Cardiac septum (tissue), 1 donor: ENCODE measurements at regions not wholly inside any gene's neighbourhood (a gene's known extent, or its start where the extent isn't known, plus 50 kb on each side); places are given as distances from the start of the nearest gene placed in this dataset.

Experiments used
- DNase-seq: peaks from one replicate; pipeline ENCODE4 v3.0.0-alpha.2; 2020; ENCODE audit warnings: low spot score
- intact Hi-C: fragments of 100-400 bp; cut with DNase I; formaldehyde crosslinking; loops from one replicate; pipeline ENCODE4 v1.14.0; 2022
- donor health status: DM: no; HTN: no; CAD: no.

GRCh38 chr13:34611671-34612070, 330.4 kb upstream of the NBEA start:
- no peak for DNase-seq
- intact Hi-C loops, result no loop called here

- no peak for DNase-seq
- intact Hi-C loops, result no loop called here
Observed at GRCh38 chr13:34617473-34618083, 324.5 kb upstream of the NBEA start.

- DNase-seq, result no peak
- intact Hi-C loops, result no loop called here
Observed at GRCh38 chr13:34618654-34619053, 323.4 kb upstream of the NBEA start.

GRCh38 chr13:34619326-34619725, 322.7 kb upstream of the NBEA start:
- intact Hi-C loops, result no loop called here

GRCh38 chr13:34620074-34620850, 321.8 kb upstream of the NBEA start:
- intact Hi-C loops, result no loop called here
- DNase-seq, result no peak

More at GRCh38 chr13:34619326-34619725, 322.7 kb upstream of the NBEA start:
- no peak for DNase-seq

GRCh38 chr13:34620862-34621261, 321.2 kb upstream of the NBEA start:
- intact Hi-C loops, result no loop called here
- DNase-seq, result no peak

GRCh38 chr13:34623331-34623730, 318.7 kb upstream of the NBEA start:
- intact Hi-C loops, result no loop called here

DNA sequence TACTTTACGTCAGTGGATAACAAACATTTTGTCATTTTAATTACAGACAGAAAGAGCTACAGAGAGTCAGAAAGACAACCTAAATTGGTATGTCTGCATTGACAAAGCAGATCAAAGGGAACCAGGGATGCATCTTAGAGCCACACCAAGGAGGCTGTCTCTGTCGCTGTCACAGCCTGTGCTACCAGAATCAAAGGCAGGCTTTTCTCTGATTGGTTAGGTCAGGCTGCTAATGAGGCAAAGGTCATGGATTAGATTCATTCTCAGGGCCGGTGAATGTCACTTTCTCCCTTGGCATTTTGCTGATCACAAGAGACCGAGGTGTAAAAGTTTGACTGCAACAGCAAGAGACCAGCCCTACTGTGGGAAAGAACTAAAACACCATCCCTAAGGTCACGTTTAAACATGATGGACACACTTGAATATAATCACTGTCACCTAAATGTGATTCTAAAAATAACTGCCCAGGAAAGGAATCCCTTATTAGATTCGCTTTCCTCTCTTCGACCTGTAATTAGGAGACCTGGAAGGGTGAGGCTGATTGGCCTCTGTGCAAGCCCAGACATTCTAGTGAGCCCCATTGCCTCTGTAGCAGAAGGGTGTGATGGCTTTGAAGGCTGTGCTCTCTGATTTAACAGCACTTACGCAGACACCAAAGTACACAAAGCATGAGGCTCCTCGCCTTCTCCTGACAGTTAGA, 314.4 kb upstream of the NBEA start:
- intact Hi-C loops, result no loop called here
- DNase-seq, result no peak

More at GRCh38 chr13:34623331-34623730, 318.7 kb upstream of the NBEA start:
- no peak for DNase-seq

DNA sequence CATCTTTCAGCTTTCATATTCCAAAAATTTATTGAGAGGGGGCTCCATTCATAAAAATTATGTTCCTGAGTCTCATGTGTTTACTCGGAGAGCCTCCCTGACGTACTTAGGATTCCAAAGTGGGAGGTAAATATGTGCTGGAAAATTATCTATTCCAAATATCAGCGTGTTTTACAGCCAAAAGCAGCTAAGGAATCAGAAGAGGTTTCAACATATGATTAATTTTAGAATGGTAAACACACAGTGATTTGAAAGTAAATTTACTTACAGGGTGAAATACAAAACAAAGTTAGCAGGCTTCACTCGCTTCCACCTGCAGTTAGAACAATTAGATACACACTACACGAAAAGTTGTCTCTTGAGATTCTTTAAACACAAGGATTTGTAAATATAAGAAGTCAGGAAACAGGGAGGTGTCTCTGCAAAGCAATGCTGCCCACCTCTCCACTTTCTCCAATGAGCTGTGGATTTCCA, 313.8 kb upstream of the NBEA start:
- DNase-seq, result no peak
- intact Hi-C loops, result no loop called here

DNA sequence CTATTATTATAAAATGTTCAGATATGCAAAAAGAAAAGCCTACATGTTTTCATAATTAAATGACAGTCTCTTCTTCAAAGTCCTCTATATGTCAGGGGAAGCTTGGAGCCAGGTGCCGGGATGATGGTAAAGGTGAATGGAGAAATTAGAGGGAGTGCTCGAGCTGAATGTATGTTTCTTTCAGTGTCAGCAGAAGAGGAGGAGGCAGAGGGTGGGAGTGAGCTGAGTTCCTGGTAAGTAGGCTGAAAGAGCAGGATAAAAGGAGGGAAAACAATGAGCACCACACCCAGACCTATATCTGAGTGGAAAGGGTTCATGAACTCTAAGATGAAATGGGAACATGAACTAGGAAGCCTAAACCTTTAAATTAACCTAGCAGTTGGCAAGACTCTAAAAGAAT, 307.6 kb upstream of the NBEA start:
- DNase-seq, result no peak

DNA sequence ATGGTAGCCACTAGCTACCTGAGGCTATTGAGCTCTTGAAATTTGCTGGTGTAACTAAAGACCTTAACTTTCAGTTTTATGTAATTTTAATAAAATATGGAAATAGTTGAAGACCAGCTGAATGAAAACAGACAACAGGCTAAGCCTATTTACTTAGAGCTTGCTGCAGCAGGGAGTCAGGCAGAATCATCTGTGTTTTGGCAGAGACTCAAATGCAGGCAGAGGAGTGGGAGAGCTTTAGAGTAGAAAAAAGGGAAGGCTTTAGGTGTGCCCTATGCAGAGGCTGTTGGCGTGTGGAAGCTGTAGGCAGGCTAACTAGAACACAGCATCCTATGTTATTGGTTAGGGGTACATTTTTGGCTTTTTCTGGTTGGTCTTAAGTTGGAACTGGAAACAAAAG, 304.9 kb upstream of the NBEA start:
- intact Hi-C loops, result no loop called here
- DNase-seq, result no peak

More for the DNA sequence above, 307.6 kb upstream of the NBEA start:
- intact Hi-C loops, result no loop called here

GRCh38 chr13:34637636-34638035, 304.4 kb upstream of the NBEA start:
- no peak for DNase-seq
- intact Hi-C loops, result no loop called here

- no peak for DNase-seq
- intact Hi-C loops, result no loop called here
Observed at GRCh38 chr13:34638897-34639296, 303.2 kb upstream of the NBEA start.

- intact Hi-C loops, result no loop called here
- DNase-seq, result no peak
Observed at GRCh38 chr13:34640179-34640992, 301.7 kb upstream of the NBEA start.

DNA sequence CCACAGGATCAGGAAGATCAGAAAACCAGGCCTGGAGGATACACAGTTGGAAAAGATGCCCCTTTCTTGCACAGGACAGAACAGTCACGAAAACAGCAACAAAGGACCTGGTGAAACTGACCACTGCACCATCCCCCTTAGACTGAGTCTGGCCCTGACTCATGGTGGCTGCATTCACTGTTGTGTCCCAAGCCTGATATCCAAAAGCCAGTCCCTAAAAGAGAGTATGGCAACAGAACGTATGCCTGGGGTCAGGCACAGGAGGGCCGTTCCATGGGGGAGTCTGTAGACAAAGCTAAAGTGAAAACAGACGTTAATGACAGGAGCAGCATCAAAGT, 301.1 kb upstream of the NBEA start:
- intact Hi-C loops, result no loop called here
- no peak for DNase-seq

GRCh38 chr13:34647379-34648150, 294.5 kb upstream of the NBEA start:
- no peak for DNase-seq
- intact Hi-C loops, result no loop called here

GRCh38 chr13:34654203-34654602, 287.9 kb upstream of the NBEA start:
- intact Hi-C loops, result loop anchor here (10.0 kb wide), 1 partner anchor 299 kb away; no protein-coding TSS in a partner anchor

DNA sequence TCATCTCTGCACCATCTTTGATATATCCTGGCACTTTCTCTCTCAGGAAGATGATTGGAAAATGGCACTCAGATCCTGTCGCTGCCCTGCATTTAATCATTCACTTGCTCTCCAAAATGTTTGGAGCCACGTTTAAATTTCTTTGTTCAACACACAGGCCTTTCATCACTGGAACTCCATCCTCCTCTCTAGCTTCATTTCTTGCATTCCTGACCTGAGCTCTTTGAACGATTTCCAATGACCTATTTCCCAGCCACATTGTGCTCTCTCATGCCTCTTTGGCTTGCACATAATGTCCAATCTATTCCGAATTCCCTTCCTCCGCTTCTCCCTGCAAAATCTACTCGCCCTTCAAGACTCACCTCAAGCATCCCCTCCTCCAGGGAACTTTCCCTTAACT, 287.4 kb upstream of the NBEA start:
- intact Hi-C loops, result loop anchor here (10.0 kb wide), 1 partner anchor 300 kb away; no protein-coding TSS in a partner anchor
- DNase-seq, result no peak

More at GRCh38 chr13:34654203-34654602, 287.9 kb upstream of the NBEA start:
- no peak for DNase-seq

DNA sequence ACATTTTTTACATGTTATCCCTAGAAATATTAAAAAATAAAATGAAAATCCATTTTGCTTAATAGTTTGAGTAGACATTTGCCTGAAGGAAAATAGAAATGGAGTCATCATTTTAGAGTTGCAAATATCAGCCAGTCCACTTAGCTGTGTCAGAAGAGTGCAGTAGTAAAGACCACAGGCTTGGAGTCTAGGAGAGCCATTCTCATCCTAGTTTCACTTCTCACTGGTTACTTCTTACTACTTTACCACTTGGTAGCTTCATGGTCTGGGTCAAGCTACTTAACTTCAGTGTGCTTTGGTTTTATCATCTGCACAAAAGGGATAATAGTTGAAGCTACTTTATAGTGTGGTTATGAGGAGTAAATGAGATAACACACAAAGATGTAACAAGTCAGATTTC, 286.5 kb upstream of the NBEA start:
- intact Hi-C loops, result loop anchor here (10.0 kb wide), 1 partner anchor 301 kb away; no protein-coding TSS in a partner anchor
- DNase-seq, result no peak
